H9 (cell line): ENCODE measurements at regions not wholly inside any gene's neighbourhood (a gene's known extent, or its start where the extent isn't known, plus 50 kb on each side); places are given as distances from the start of the nearest gene placed in this dataset.

ENCODE experiments used
- DNase-seq: peaks from one replicate; pipeline ENCODE4 v3.0.0-alpha.2; 2017
- H2AFZ ChIP-seq: one replicate; pipeline ENCODE4 v1.6.1; 2013; ENCODE audit warnings: mild to moderate bottlenecking, low read length, control low read depth, moderate library complexity
- H2AK5ac ChIP-seq: 2 replicates; pipeline ENCODE4 v1.6.1; 2013; ENCODE audit warnings: low read length, control low read depth, mixed read lengths; ENCODE audit not compliant: insufficient read length
- H2BK120ac ChIP-seq: one replicate; pipeline ENCODE4 v1.6.1; 2013; ENCODE audit warnings: low read depth, mild to moderate bottlenecking, low read length, control low read depth, inconsistent platforms; ENCODE audit not compliant: poor library complexity, severe bottlenecking
- H2BK12ac ChIP-seq: 2 replicates; pipeline ENCODE4 v1.6.1; 2013; ENCODE audit warnings: low read length, control low read depth, mixed read lengths, low read depth; ENCODE audit not compliant: insufficient read length
- H2BK15ac ChIP-seq: 2 replicates; pipeline ENCODE4 v1.6.1; 2013; ENCODE audit warnings: low read depth, low read length, control low read depth
- H2BK20ac ChIP-seq: one replicate; pipeline ENCODE4 v1.6.1; 2013; ENCODE audit warnings: low read depth, mild to moderate bottlenecking, low read length, control low read depth, inconsistent platforms; ENCODE audit not compliant: poor library complexity, severe bottlenecking
- H2BK5ac ChIP-seq: 2 replicates; pipeline ENCODE4 v1.6.1; 2013; ENCODE audit warnings: low read length, control low read depth, mixed read lengths; ENCODE audit not compliant: insufficient read length
- H3K14ac ChIP-seq: 2 replicates; pipeline ENCODE4 v1.6.1; 2013; ENCODE audit warnings: low read length, control low read depth; ENCODE audit not compliant: insufficient read depth
- H3K18ac ChIP-seq: 2 replicates; pipeline ENCODE4 v1.6.1; 2013; ENCODE audit warnings: low read depth, mild to moderate bottlenecking, mixed read lengths, low read length, control low read depth; ENCODE audit not compliant: insufficient read length
- H3K23ac ChIP-seq: 2 replicates; pipeline ENCODE4 v1.6.1; 2013; ENCODE audit warnings: low read length, control low read depth, mixed read lengths, low read depth; ENCODE audit not compliant: insufficient read length
- H3K23me2 ChIP-seq: 2 replicates; pipeline ENCODE4 v1.6.1; 2013; ENCODE audit warnings: low read depth, mild to moderate bottlenecking, mixed read lengths, low read length, control low read depth; ENCODE audit not compliant: insufficient read length, poor library complexity, severe bottlenecking
- H3K27ac ChIP-seq: 2 replicates; pipeline ENCODE4 v1.5.1; 2013; ENCODE audit warnings: low read length, control low read depth, mixed read lengths, low read depth; ENCODE audit not compliant: insufficient read length
- H3K27me3 ChIP-seq: 2 replicates; pipeline ENCODE4 v1.6.1; 2013; ENCODE audit warnings: low read length, control low read depth, inconsistent platforms; ENCODE audit not compliant: insufficient read depth
- H3K4ac ChIP-seq: 2 replicates; pipeline ENCODE4 v1.6.1; 2013; ENCODE audit warnings: low read depth, mild to moderate bottlenecking, control low read depth, inconsistent platforms, low read length, moderate library complexity
- H3K4me1 ChIP-seq: 2 replicates; pipeline ENCODE4 v1.6.1; 2013; ENCODE audit warnings: low read length, control low read depth, inconsistent platforms; ENCODE audit not compliant: insufficient read depth
- H3K4me2 ChIP-seq: 2 replicates; pipeline ENCODE4 v1.6.1; 2013; ENCODE audit warnings: low read length, control low read depth, mixed read lengths; ENCODE audit not compliant: insufficient read length, insufficient read depth
- H3K56ac ChIP-seq: 2 replicates; pipeline ENCODE4 v1.6.1; 2013; ENCODE audit warnings: low read depth, mild to moderate bottlenecking, mixed read lengths, low read length, control low read depth; ENCODE audit not compliant: insufficient read length
- H3K79me1 ChIP-seq: 2 replicates; pipeline ENCODE4 v1.6.1; 2013; ENCODE audit warnings: low read depth, mild to moderate bottlenecking, moderate library complexity, low read length, control low read depth, inconsistent platforms; ENCODE audit not compliant: insufficient read depth, poor library complexity, severe bottlenecking
- H3K79me2 ChIP-seq: 2 replicates; pipeline ENCODE4 v1.6.1; 2013; ENCODE audit warnings: low read length, control low read depth, inconsistent platforms; ENCODE audit not compliant: insufficient read depth
- H3K9ac ChIP-seq: 2 replicates; pipeline ENCODE4 v1.6.1; 2013; ENCODE audit warnings: low read length, control low read depth, mixed read lengths; ENCODE audit not compliant: insufficient read length; ENCODE audit errors: extremely low read depth
- H3K9me3 ChIP-seq: one replicate; pipeline ENCODE4 v1.6.1; 2013; ENCODE audit warnings: low read depth, low read length, inconsistent platforms; ENCODE audit not compliant: control insufficient read depth
- H3T11ph ChIP-seq: one replicate; pipeline ENCODE4 v1.6.1; 2013; ENCODE audit warnings: mild to moderate bottlenecking, low read length, control low read depth, inconsistent platforms
- H4K20me1 ChIP-seq: one replicate; pipeline ENCODE4 v1.6.1; 2013; ENCODE audit not compliant: control insufficient read depth, insufficient read length, insufficient read depth
- H4K5ac ChIP-seq: 2 replicates; pipeline ENCODE4 v1.6.1; 2013; ENCODE audit warnings: low read depth, mild to moderate bottlenecking, mixed read lengths, low read length, control low read depth; ENCODE audit not compliant: insufficient read length
- H4K8ac ChIP-seq: replicated peaks from 2 replicates; pipeline ENCODE4 v1.6.1; 2013; ENCODE audit warnings: low read length, control low read depth, mixed read lengths, low read depth; ENCODE audit not compliant: insufficient read length
- H4K91ac ChIP-seq: 2 replicates; pipeline ENCODE4 v1.6.1; 2013; ENCODE audit warnings: low read depth, mild to moderate bottlenecking, moderate library complexity, mixed read lengths, low read length, control low read depth; ENCODE audit not compliant: insufficient read length
- H3K27ac Mint-ChIP-seq, 3 experiments: 2 replicates in 2 of 3; 3 replicates in 1 of 3; pipeline ENCODE4 v1.8.0; 2020 to 2021; ENCODE audit warnings: mixed read lengths in 3 of 3, mild to moderate bottlenecking in 1 of 3, moderate library complexity in 1 of 3
- H3K27me3 Mint-ChIP-seq: 2 replicates; pipeline ENCODE4 v1.8.0; 2021; ENCODE audit warnings: low read depth, mild to moderate bottlenecking, moderate library complexity, mixed read lengths
- H3K36me3 Mint-ChIP-seq, 3 experiments: 2 replicates in 2 of 3; 3 replicates in 1 of 3; pipeline ENCODE4 v1.8.0; 2020 to 2021; ENCODE audit warnings: low read depth in 3 of 3, mixed read lengths in 3 of 3; ENCODE audit not compliant: insufficient read depth in 1 of 3
- H3K4me1 Mint-ChIP-seq, 2 experiments: 2 replicates each; pipeline ENCODE4 v1.8.0; 2020; ENCODE audit warnings: mixed read lengths in 2 of 2
- H3K4me3 Mint-ChIP-seq, 2 experiments: 2 replicates in 1 of 2; 3 replicates in 1 of 2; pipeline ENCODE4 v1.8.0; 2020 to 2021; ENCODE audit warnings: mild to moderate bottlenecking in 2 of 2, mixed read lengths in 2 of 2, moderate library complexity in 1 of 2
- H3K9me3 Mint-ChIP-seq, 2 experiments: 2 replicates in 1 of 2; 3 replicates in 1 of 2; pipeline ENCODE4 v1.8.0; 2020; ENCODE audit warnings: mild to moderate bottlenecking in 2 of 2, mixed read lengths in 2 of 2, moderate library complexity in 1 of 2
- TF ChIP-seq, protein P1 (sequence below): fragments of 200-600 bp; sonication (generic); conservative IDR thresholded peaks from 3 replicates; pipeline ENCODE4 v1.8.0; 2021; ENCODE audit warnings: antibody characterized with exemption, mild to moderate bottlenecking

DNA sequence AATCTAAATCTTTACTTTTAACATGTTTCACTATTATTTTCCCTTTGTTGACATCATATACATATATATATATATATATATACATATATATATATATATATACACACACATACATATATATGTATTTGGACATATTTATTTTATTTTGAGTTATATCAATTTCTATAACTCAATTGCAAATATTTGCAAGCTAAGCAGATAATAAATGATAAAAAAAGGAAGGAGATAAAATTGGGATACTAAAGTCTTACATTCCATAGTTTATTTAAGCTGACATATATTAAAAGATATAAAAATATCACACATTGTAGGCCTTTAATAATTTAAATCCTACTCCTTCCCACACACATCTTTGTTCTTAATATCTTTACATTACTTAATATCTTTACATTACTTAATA is 372.2 kb downstream of the GRXCR1 start:
- Mint-ChIP-seq H3K27me3 (no peaks in the 10 kb centered on the region), H3K4me3 (no peak overlapping the region), H3K9me3 (peaks cover 8 to 17% of the 10 kb centered on the region in 2 experiments; a peak in 4 of 5 replicates), H3K27ac (no peak overlapping the region), H3K36me3 (no peaks in the 10 kb centered on the region; a peak in 2 of 7 replicates), H3K4me1 (no peaks in the 10 kb centered on the region)
- H2BK15ac ChIP-seq: no peak overlapping the region
- no peak overlapping the region for H2BK20ac ChIP-seq
- H3K4ac ChIP-seq: no peak overlapping the region
- H3K79me1 ChIP-seq: no peaks in the 10 kb centered on the region
- H2BK120ac ChIP-seq: no peak overlapping the region
- no peak overlapping the region for H3K18ac ChIP-seq
- no peaks in the 10 kb centered on the region for H3K4me1 ChIP-seq
- no peak overlapping the region for H3K27ac ChIP-seq
- H4K91ac ChIP-seq: no peak overlapping the region
- H3K56ac ChIP-seq: no peak overlapping the region
- no peaks in the 10 kb centered on the region for H4K20me1 ChIP-seq
- H4K5ac ChIP-seq: no peak overlapping the region
- no peak overlapping the region for H2BK5ac ChIP-seq
- no peak for DNase-seq
- no peaks in the 10 kb centered on the region for H3K9me3 ChIP-seq
- H4K8ac ChIP-seq: no peak overlapping the region
- H3K14ac ChIP-seq: no peak overlapping the region
- H2BK12ac ChIP-seq: no peak overlapping the region
- H3K27me3 ChIP-seq: no peaks in the 10 kb centered on the region
- no peaks in the 10 kb centered on the region for H3K79me2 ChIP-seq
- H2AFZ ChIP-seq: no peak overlapping the region
- H3T11ph ChIP-seq: no peak overlapping the region
- H2AK5ac ChIP-seq: no peak overlapping the region
- TF ChIP-seq, protein P1, sequence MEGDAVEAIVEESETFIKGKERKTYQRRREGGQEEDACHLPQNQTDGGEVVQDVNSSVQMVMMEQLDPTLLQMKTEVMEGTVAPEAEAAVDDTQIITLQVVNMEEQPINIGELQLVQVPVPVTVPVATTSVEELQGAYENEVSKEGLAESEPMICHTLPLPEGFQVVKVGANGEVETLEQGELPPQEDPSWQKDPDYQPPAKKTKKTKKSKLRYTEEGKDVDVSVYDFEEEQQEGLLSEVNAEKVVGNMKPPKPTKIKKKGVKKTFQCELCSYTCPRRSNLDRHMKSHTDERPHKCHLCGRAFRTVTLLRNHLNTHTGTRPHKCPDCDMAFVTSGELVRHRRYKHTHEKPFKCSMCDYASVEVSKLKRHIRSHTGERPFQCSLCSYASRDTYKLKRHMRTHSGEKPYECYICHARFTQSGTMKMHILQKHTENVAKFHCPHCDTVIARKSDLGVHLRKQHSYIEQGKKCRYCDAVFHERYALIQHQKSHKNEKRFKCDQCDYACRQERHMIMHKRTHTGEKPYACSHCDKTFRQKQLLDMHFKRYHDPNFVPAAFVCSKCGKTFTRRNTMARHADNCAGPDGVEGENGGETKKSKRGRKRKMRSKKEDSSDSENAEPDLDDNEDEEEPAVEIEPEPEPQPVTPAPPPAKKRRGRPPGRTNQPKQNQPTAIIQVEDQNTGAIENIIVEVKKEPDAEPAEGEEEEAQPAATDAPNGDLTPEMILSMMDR: no peak
- no peak overlapping the region for H3K4me2 ChIP-seq
- H3K23me2 ChIP-seq: no peaks in the 10 kb centered on the region
- H3K23ac ChIP-seq: no peak overlapping the region
- no peak overlapping the region for H3K9ac ChIP-seq
